Stromal cell of bone marrow (primary cell): ENCODE measurements at regions not wholly inside any gene's neighbourhood (a gene's known extent, or its start where the extent isn't known, plus 50 kb on each side); places are given as distances from the start of the nearest gene placed in this dataset.
"Not testable (repeated sequence)": the region's sequence is repeated elsewhere in the genome, so short reads cannot be mapped to it uniquely, and the experiment has no call there.

Source experiments
- DNase-seq: peaks from one replicate; pipeline ENCODE4 v3.0.0-alpha.2; 2012; ENCODE audit warnings: low read depth

DNA sequence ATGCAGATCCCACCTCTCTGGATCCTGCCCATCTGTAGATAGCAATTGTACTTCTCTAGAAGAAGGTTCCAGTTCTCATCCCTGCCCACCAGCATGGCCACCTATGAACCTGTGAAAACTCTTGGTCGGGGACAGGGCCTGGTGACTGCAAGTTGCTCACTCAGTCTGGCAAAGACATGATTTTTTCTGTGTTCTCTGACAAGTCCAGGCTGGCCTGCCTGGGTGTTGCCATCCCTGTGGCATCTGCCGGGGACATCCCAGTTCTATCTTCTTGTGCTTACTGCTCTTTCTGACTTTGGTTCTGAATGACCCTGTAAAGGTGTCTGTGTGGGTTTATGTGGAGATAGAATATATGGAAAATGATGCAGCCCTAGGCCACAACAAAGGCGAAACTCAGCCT, 545.8 kb downstream of the INSC start:
- DNase-seq: no peak

DNA sequence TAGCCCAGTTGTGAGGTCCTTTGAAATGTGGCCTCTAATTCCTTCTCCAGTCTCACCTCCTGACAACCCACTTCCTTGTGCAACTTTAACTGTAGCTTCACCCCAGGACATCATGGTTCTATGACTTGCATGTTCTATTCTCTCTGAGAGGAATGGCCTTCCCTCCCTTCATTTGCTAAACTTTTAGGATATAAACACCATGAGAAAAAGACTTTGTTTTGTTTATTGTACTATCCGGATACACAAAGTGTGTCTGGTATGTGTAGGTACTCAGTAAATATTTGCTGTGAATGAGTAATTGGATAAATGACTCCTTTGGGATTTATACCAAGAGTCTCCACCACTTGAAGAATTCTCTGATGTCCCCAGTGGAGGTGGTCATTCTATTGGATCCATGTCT, 547.6 kb downstream of the INSC start:
- DNase-seq: no peak

DNA sequence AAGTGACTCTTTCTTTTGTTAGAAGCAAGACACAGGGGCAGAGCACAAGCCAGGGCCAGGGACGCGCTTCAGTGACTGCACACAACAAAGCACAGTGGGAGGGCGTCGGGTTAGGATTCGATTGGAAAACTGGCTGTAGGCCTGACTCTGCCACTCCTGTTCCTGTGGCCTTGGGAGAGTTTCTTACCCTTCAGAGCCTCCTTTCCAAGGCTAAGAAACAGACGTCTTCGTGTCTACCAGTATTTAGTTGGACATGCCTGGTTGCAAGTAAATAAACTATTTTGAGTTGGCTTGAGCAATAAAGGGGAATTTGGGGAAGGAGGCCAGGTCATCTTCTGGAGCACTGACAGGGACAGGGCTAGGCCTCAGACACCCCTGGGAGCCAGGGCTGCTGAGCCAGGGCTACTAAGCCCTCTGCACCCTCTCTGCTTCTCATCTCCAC, 549.1 kb downstream of the INSC start:
- DNase-seq: no peak

DNA sequence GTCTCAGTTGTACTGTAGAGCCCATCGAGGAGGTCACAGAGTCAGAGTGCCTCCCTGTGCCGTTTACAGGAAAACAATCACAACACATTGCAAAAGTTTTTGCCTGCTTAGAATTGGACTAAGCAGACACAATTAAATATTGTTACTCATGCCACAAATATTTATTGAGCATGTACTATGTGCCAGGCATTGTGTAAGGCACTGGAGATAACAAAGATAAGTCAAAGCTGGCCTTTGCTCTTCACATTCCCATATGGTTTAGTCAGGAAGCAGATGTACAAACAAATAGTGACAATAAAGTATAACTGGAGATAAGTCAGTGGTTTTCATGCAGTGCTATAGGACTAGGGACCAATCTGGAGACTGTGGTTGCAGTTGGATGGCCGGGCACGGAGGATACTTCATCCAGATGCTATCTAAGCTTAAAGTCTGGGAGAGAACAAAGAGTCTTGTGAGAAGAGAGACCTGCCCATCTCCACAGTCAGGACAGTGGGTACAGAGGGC, 550.7 kb downstream of the INSC start:
- no peak for DNase-seq

DNA sequence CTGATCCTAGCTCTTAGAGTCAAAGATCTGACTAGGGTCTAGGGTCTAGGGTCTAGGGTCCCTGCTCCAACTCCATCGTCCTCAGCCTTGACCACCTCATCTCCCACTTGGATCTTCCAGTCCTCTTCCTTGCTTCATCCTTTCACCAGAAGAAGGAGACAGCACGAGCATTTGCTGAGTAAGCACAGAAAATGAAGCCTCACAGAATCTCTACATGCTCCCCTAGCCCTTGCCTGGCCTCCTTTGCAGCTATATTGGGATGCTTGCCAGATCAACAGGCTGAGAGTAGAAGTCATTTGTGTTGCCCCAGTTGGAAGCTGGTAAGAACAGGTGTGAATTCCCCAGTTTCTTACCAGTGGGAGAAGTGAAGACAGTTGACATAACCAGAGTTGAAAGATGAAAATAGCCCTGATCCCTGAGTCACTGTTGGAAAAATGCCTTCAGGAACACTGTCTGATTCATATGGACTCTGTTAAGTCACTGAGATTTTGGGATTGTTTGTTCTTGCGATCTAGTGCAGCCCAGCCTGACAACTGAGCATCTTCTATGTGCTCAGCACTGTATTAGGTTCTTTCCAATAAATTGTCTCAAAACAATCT, 552.5 kb downstream of the INSC start:
- DNase-seq: no peak

DNA sequence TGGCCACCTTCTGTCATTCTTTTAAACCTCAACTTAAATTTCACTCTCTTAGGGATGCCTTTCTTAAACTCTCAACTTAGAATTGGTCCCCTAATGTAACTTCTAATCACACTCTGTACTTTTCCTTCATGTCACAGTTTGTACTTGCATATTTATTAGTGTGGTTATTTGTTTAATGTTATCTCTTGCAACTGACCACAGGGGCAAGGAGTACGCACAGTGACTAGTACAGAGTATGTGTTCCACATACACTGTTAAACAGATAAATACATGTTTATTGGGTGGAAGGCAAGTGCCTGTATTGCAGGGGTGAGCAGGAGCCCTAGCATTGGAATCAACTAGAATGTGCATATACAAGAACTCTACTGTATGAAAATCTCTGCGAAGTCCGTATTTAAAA, 554.0 kb downstream of the INSC start:
- DNase-seq: no peak

DNA sequence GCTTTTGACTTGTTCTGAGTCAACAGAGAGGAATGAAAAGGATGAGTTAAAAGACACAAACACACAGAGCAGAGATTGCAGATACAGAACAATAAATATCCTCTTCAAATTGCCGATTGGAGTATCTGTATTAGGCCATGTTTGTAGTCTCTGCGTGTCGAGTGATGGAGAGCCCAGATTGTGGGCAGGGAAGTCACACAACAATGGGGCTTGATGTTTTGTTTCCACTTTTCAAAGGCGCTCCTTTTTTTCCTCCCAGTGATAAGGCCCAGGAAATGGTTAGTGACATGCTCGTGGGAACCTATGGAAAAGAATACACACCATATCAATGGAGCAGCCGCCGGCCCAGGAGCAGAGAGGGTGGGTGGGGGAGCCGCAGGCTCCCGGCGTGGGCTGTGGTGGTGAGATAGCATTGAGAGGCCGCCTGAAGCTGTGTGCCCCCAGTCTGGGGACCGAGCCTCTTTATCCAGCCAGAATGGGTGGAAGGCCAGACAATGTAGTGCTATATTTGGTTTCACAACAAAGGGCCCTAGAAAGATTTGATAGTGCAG, 555.9 kb downstream of the INSC start:
- no peak for DNase-seq

DNA sequence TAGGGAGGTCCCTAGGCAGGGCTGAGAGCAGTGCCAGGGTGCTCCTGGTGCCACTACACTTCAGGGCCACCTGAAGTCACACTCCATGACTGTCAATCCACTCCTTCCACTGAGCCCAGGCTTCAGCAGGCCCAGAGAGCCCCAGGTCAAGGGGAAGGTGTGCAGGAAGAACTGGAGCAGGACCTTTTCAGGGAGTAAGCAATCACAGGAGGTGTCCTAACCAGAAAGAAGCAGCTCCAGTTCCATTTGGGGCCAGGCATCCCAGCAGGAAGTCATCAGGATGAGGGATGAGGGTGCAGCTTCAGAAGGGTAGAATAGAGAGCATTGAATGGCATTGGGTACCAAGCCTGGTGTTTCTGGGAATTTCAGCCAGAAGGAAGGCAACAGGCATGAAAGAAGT, 556.5 kb downstream of the INSC start:
- no peak for DNase-seq

DNA sequence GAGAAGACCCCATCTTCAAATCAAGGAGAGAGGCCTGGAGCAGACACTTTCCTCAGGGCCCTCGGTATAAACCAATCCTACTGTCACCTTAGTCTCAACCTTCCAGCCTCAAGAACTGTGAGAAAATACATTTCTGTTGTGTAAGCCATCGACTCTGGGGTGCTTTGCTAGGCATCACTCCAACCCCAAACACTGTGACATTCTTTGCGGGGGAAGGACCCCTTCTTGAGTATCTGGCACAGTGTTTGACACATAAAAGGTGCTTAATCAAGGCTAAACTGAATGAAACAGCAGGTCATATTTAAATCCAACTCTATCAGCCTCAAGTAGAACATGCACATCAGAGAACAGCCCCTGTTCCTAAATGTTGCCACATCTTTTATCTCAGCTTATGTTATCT, 558.1 kb downstream of the INSC start:
- DNase-seq: no peak

DNA sequence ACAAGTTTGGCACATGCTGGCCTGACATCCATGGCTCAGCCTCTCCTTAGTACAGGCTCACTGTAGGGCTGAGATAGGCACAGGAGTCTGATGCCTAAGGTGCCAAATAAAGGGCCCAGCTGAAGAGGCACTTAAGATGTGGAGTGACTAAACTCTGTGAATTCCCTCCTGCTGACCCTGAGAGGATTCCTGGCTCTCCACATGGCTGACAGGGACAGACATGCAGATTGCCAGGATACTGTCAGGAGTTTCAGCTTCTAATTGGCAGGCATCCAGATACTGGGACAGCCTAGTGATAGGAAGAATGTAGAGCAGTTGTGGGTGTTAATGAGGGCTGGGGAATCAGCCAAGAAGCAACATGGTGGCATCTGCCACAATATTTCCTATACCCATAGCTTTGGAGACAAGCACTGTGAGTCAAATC, 558.7 kb downstream of the INSC start:
- DNase-seq: no peak

DNA sequence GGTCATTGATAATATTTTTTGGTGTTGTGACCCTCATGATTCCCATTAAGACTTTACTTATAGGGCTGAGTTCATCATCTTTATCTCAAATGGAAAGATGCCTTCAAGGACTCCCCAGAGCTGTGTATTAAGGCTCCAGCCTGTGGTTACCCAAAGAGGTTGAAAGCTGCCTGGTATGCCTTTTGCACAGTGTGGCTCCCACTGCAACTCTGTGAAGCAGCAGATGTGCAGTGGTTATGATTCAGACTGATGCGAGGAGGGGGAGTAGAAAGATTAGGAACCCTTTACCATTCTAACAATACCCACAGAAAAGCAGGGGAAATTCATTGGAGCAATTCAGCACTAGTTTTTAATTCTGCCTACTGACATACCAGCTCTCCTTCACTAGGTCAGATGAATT, 560.0 kb downstream of the INSC start:
- no peak for DNase-seq

DNA sequence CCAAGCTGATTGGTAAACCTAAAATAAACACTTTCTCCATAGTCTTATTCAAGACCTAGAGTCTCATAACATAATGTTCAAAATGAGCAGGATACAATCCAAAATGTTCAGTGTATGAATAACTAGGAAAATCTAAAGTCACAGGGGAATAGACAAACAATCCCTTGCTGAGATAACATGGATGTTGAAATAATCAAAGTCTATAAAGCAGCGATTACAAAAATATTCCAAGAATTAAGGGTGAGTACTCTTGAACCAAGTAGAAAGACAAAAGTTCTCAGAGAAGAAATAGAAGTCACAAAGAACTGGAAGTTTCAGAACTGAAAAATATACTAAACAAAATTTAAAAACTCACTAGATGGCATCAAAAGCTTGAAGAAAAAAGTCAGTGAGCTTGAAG, 561.0 kb downstream of the INSC start:
- DNase-seq: no peak

DNA sequence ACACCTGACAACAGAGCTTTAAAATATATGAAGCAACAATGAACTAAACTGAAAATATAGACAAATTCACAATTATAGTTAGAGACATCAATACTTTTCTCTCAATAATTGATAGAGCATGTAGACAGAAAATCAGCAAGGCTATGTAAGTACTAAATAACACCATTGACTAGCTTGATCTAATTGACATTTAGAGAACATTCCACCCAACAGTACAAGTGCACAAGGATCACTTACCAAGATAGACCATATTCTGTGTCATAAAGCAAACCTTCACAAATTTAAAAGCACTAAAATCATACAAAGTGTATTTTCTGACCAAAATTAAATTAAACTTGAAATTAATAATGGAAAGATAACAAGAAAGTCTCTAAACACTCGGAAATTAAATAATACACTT, 562.5 kb downstream of the INSC start:
- no peak for DNase-seq

DNA sequence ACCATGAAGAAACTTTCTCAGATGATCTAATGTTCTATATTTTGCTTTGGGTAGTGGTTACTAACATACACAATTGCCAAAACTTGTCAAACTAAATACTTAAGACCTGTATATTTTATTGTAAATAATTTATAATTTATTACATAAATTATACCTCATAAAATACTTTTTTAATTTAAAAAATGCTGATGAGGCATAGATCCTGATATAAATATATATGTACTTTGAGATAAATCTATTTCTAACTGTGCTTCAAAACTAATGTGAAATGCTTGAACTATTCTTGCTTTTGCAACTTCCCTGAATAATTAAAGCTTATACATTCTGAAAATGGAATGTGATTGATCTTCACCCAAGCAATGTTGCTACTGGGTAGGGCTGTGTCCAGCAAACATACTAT, 568.8 kb downstream of the INSC start:
- no peak for DNase-seq

DNA sequence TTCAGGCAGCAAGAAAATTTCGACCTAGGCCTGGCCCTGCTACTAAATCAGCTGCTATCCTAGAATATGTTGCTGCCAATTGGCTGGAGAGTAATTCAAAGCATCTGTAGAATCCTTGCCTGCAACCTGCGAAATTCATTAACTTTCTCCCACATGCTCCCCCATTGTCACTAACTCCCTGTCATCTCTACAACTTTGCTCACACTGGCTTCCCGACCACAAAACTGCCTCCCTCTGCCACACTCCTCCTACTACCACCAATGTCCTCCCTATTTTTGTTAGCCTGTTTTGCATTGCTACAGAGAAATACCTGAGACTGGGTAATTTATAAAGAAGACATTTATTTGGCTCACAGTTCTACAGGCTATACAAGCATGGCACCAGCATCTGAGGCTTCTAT, 570.6 kb downstream of the INSC start:
- no peak for DNase-seq

DNA sequence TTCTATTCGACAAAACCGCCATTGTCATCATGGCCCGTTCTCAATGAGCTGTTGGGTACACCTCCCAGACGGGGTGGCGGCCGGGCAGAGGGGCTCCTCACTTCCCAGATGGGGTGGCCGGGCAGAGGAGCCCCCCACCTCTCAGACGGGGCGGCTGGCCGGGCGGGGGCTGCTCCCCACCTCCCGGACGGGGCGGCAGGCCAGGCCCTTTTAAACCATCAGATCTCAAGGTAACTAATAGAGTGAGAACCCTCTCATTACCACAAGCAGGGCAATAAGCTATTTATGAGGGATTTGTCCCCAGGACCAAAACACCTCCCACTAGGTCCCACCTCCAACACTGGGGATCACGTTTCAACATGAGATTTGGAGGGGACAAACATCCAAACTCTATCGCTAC, 571.5 kb downstream of the INSC start:
- not testable (repeated sequence) for DNase-seq

DNA sequence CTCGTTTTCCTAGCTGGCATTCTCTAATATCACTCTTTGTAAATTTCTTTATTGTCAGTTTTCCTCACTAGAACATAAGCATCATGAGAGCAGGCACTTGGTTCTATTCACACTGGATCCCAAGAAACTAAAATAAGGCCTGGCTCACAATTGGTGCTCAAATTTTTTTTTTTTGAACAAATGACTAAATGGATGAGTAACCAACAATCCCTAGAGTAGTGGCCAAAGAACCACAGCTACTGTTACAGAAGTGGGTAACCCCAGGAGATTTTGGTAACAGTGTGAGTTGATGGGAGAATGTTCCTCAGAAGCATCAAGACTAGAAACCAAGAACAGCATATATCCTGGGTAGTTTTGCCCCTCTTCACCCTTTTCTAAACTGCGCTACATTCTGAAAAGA, 572.6 kb downstream of the INSC start:
- DNase-seq: peak; percentile 35

DNA sequence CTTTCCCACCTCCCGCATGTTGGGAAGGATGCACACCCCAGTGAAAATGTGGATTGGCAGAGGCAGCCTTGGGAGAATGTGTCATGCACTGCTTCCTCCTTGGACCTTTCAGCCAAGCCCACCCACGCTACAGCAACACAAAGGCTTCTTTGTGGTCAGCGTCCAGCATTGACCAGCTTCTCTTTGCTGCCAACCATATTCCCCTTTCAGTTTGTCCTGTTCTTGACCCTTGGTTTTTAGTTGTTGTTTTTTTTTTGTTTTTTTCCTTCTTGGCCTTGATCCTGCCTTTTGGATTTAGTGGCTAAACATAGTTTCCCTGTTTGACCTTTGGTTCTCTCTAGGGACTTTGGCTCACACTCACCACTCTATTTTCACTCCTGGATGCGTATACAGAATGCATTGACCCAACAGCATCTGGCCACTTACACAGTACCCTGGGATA, 573.6 kb downstream of the INSC start:
- peak; percentile 88 for DNase-seq

DNA sequence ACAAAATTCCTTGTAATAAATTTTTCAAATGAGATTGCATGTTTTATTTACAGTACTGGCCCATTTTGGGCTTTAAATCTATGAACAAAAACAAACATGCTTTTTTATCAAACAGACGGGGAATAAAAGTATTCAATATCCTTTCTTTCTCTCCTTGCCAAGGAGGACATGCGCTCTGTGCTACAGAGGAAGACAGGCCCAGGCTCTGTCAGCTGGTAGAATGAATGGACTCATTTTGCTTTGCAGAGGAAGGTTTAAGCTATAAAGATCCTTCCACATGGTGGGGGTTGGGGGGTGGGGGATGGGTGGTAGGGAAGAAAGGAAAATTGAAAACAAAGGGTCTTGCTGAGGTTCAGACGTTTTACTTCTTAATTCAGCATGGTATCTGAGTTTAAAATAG, 575.6 kb downstream of the INSC start:
- no peak for DNase-seq

DNA sequence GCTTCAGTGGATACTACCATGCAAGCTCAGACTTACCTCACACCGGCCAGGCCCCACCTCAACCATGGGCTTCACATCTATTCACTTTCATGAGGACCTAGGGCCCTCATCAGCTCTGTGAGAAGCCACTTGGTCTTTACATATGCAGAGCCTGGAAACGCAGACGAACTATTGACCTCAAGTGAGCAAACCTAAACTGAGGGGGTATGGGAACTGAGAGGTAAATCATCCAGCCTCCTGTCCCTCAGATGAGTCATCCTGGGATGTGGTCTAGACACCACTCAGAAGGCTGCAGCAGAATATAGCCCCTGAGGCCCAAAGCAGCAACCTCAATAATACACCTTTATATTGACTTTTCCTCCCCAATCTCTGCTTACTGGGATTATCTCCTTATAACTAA, 578.0 kb downstream of the INSC start:
- no peak for DNase-seq

DNA sequence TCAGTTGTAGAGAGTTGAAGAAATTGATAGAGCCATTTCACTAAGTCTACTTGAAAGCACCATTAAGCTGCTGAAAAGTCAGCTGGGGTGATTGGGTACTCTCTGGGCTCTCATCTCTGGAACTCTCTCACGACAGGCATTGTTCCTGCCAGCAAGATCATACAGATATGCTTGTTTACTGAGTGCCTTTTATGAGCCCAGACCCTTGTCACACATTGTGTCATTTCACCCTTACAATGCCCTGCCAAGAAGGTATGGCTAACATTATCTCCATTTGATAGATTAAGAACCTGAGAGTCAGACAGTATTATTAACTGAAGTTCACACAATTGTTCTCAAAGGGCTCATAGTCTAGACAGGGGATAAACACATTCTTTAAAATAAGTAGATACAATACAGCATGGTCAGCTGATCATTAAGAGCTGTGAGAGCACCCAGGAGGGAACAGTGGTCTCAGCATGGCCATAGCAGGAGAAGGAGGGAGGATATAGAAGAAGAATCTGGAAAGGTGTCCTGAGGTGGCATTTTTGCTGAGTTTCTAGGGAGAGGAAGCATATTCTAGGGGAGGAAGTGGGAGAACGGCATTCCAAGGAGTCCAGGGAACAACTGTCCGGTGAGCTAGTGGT, 580.5 kb downstream of the INSC start:
- DNase-seq: no peak

DNA sequence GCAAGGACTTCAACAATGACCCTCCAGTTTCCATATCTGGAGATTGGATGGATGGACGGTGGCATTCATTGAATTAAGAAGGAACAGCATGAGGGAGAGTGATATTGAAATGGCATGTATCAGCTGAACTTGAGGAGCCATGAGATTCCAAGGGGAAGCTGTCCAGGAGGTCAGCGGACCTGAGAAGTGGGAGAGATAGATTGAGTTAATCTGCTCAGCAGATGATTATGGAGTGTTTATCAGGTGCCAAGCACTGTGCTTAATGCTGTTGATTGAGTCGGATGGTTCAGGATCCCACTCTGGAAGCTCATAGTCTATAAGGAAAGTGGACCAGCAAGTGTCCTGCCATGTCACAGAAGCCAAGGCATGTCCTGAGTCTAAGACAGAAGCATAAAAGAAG, 581.3 kb downstream of the INSC start:
- no peak for DNase-seq

DNA sequence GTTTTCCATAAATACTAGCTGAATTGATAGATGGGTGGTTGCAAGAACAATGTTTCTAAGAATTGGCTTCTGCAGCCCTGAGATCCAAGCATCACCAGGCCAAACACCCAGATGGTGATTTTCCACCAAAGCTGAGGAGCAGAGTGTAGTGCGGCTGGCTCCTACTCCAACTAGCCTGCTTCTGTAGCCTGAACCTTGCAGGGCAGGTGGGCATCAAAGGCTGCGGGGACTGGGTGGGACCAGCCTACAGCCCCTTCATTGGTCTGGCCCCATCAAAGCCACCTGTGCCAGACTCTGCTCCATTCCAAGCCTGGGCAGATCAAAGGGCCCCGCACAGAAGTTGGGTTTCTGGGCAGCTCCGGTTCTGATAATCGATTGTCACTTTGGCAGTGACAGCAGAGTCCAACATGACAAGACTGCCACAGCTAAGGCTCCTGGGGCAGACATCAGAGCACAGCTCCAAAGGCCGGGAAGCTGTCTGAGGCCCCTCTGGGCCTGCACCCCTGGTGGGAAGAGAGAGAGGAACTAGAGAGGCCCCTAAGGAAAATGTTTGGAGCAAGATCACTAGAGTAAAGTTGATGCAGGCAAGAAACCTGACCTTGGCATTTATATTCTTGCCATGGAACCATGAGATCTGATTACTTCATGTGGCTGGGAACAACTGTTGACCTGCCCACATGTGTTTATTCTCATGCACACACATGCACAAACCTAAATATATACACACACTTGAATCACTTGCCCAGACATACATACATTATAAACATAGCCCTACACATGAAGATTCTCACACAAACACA, 582.9 kb downstream of the INSC start:
- no peak for DNase-seq
